ENCODE measurements at regions not wholly inside any gene's neighbourhood (a gene's known extent, or its start where the extent isn't known, plus 50 kb on each side); places are given as distances from the start of the nearest gene placed in this dataset.

DNA sequence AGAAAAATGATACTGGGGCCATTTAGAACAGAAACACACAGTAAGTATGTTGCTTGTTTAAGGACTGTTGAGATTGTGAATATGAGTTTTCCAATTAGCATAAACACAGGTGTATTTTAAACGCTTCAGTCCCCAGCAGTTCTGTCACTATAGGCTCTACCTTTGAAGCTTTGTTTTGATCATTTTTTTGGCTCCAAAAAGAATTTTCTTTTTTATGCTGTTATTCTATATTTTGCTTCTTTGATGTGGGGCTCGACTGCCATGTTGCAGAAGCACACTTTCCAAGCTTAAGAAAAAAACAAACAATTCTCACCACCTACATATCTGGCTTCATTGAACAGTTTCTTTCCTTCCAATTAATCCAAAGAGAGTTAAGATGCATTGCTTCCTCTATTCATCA lies 131.0 kb upstream of the DMAC1 start:
- TF ChIP-seq YY1 (IDR thresholded peaks at IDR 0.05; ENCODE audit: insufficient read depth, insufficient read length) (no peak), ZNF274 (IDR thresholded peaks at IDR 0.05; ENCODE audit: low read depth, low read length) (no peak)
